ENCODE measurements at regions not wholly inside any gene's neighbourhood (a gene's known extent, or its start where the extent isn't known, plus 50 kb on each side); places are given as distances from the start of the nearest gene placed in this dataset.

- H3K36me3 ChIP-seq, result no peaks in the 10 kb centered on the region
- no peak overlapping the region for H3K27ac ChIP-seq
- H3K9me3 ChIP-seq, result no peaks in the 10 kb centered on the region
- 60 to 80% methylated on average over 1 of the region's 1 CpG for WGBS, 2 donors (ENCODE audit: low coverage in 1 of 2)
- H3K4me1 ChIP-seq, result no peaks in the 10 kb centered on the region
- no peak for ATAC-seq
- no peak overlapping the region for H3K4me3 ChIP-seq
- no peak for TF ChIP-seq POLR2AphosphoS5 (IDR thresholded peaks at IDR 0.05)
- no peak for TF ChIP-seq CTCF (IDR thresholded peaks at IDR 0.05)
- TF ChIP-seq POLR2A (IDR thresholded peaks at IDR 0.05), result no peak
- no peak for TF ChIP-seq EP300 (IDR thresholded peaks at IDR 0.05)
- no peaks in the 10 kb centered on the region for H3K27me3 ChIP-seq
Observed at GRCh38 chr18:67621906-67622305, 105.4 kb upstream of the DSEL start.

GRCh38 chr18:67621049-67621713, 104.7 kb upstream of the DSEL start:
- Histone ChIP-seq H3K4me1 (no peaks in the 10 kb centered on the region), H3K36me3 (no peaks in the 10 kb centered on the region), H3K27ac (no peak overlapping the region), H3K4me3 (no peak overlapping the region), H3K27me3 (no peaks in the 10 kb centered on the region), H3K9me3 (no peaks in the 10 kb centered on the region)
- 78 to 100% methylated on average over 1 to 2 of the region's 2 CpGs for WGBS, 2 donors (ENCODE audit: low coverage in 1 of 2)
- no peak for ATAC-seq
- TF ChIP-seq CTCF (IDR thresholded peaks at IDR 0.05), result no peak
- no peak for TF ChIP-seq POLR2AphosphoS5 (IDR thresholded peaks at IDR 0.05)
- no peak for TF ChIP-seq POLR2A (IDR thresholded peaks at IDR 0.05)
- no peak for TF ChIP-seq EP300 (IDR thresholded peaks at IDR 0.05)

- no peaks in the 10 kb centered on the region for H3K4me1 ChIP-seq
- 82 to 86% methylated on average over 4 of the region's 4 CpGs for WGBS, 2 donors (ENCODE audit: low coverage in 1 of 2)
- no peak overlapping the region for H3K4me3 ChIP-seq
- no peaks in the 10 kb centered on the region for H3K27me3 ChIP-seq
- ATAC-seq, result no peak
- H3K36me3 ChIP-seq, result no peaks in the 10 kb centered on the region
- TF ChIP-seq CTCF (IDR thresholded peaks at IDR 0.05) (no peak), EP300 (IDR thresholded peaks at IDR 0.05) (no peak)
- H3K27ac ChIP-seq, result no peak overlapping the region
- no peaks in the 10 kb centered on the region for H3K9me3 ChIP-seq
Observed at GRCh38 chr18:67618061-67618460, 101.5 kb upstream of the DSEL start.

GRCh38 chr18:67615876-67616275, 99.4 kb upstream of the DSEL start:
- Histone ChIP-seq H3K4me3 (no peak overlapping the region), H3K36me3 (no peaks in the 10 kb centered on the region), H3K4me1 (no peaks in the 10 kb centered on the region), H3K9me3 (no peaks in the 10 kb centered on the region), H3K27me3 (no peaks in the 10 kb centered on the region), H3K27ac (no peak overlapping the region)
- WGBS, 2 donors (ENCODE audit: low coverage in 1 of 2), result 85 to 94% methylated on average over 3 of the region's 3 CpGs
- TF ChIP-seq EP300 (IDR thresholded peaks at IDR 0.05) (no peak), CTCF (IDR thresholded peaks at IDR 0.05) (no peak), POLR2AphosphoS5 (IDR thresholded peaks at IDR 0.05) (no peak), POLR2A (IDR thresholded peaks at IDR 0.05) (no peak)
- ATAC-seq, result no peak

- no peak overlapping the region for H3K27ac ChIP-seq
- TF ChIP-seq POLR2AphosphoS5 (IDR thresholded peaks at IDR 0.05) (no peak), CTCF (IDR thresholded peaks at IDR 0.05) (no peak), POLR2A (IDR thresholded peaks at IDR 0.05) (no peak), EP300 (IDR thresholded peaks at IDR 0.05) (no peak)
- H3K27me3 ChIP-seq, result no peaks in the 10 kb centered on the region
- no peaks in the 10 kb centered on the region for H3K4me1 ChIP-seq
- ATAC-seq, result no peak
- no peaks in the 10 kb centered on the region for H3K36me3 ChIP-seq
- WGBS, 2 donors (ENCODE audit: low coverage in 1 of 2), result 81 to 88% methylated on average over 3 to 4 of the region's 5 CpGs
- no peak overlapping the region for H3K4me3 ChIP-seq
- no peaks in the 10 kb centered on the region for H3K9me3 ChIP-seq
Observed at GRCh38 chr18:67613731-67614130, 97.2 kb upstream of the DSEL start.
